ENCODE measurements at regions not wholly inside any gene's neighbourhood (a gene's known extent, or its start where the extent isn't known, plus 50 kb on each side); places are given as distances from the start of the nearest gene placed in this dataset.

- Histone ChIP-seq H3K36me3 (no peaks in the 10 kb centered on the region), H3K9me3 (no peaks in the 10 kb centered on the region), H3K27ac (no peak overlapping the region), H3K4me3 (ENCODE audit: low read depth in 1 of 2, low read length in 1 of 2) (no peak overlapping the region), H3K27me3 (no peaks in the 10 kb centered on the region), H3K4me1 (ENCODE audit: control insufficient read depth in 1 of 2, insufficient read depth in 1 of 2, low read depth in 1 of 2, low read length in 1 of 2) (no peaks in the 10 kb centered on the region)
- TF ChIP-seq CTCF (IDR thresholded peaks at IDR 0.05), result no peak
Measured at GRCh38 chr12:60844101-60844500, 1248.3 kb downstream of the SLC16A7 start.

- Histone ChIP-seq H3K9me3 (no peaks in the 10 kb centered on the region), H3K27ac (no peak overlapping the region), H3K36me3 (no peaks in the 10 kb centered on the region), H3K4me3 (ENCODE audit: low read depth in 1 of 2, low read length in 1 of 2) (no peak overlapping the region), H3K4me1 (ENCODE audit: control insufficient read depth in 1 of 2, insufficient read depth in 1 of 2, low read depth in 1 of 2, low read length in 1 of 2) (no peaks in the 10 kb centered on the region), H3K27me3 (no peaks in the 10 kb centered on the region)
- no peak for TF ChIP-seq CTCF (IDR thresholded peaks at IDR 0.05)
Measured at GRCh38 chr12:60844875-60845274, 1249.0 kb downstream of the SLC16A7 start.

GRCh38 chr12:60845696-60846095, 1249.9 kb downstream of the SLC16A7 start:
- no peak for TF ChIP-seq CTCF (IDR thresholded peaks at IDR 0.05)
- no peak overlapping the region for H3K4me3 ChIP-seq (ENCODE audit: low read depth in 1 of 2, low read length in 1 of 2)
- no peaks in the 10 kb centered on the region for H3K4me1 ChIP-seq (ENCODE audit: control insufficient read depth in 1 of 2, insufficient read depth in 1 of 2, low read depth in 1 of 2, low read length in 1 of 2)
- H3K27me3 ChIP-seq, result no peaks in the 10 kb centered on the region
- H3K27ac ChIP-seq, result no peak overlapping the region
- H3K36me3 ChIP-seq, result no peaks in the 10 kb centered on the region
- H3K9me3 ChIP-seq, result no peaks in the 10 kb centered on the region

GRCh38 chr12:60847281-60847680, 1251.5 kb downstream of the SLC16A7 start:
- H3K4me3 ChIP-seq (ENCODE audit: low read depth in 1 of 2, low read length in 1 of 2), result no peak overlapping the region
- no peaks in the 10 kb centered on the region for H3K36me3 ChIP-seq
- no peak overlapping the region for H3K27ac ChIP-seq
- TF ChIP-seq CTCF (IDR thresholded peaks at IDR 0.05), result no peak
- no peaks in the 10 kb centered on the region for H3K4me1 ChIP-seq (ENCODE audit: control insufficient read depth in 1 of 2, insufficient read depth in 1 of 2, low read depth in 1 of 2, low read length in 1 of 2)
- no peaks in the 10 kb centered on the region for H3K9me3 ChIP-seq
- H3K27me3 ChIP-seq, result no peaks in the 10 kb centered on the region

- no peaks in the 10 kb centered on the region for H3K9me3 ChIP-seq
- H3K36me3 ChIP-seq, result no peaks in the 10 kb centered on the region
- H3K27me3 ChIP-seq, result no peaks in the 10 kb centered on the region
- no peak overlapping the region for H3K4me3 ChIP-seq (ENCODE audit: low read depth in 1 of 2, low read length in 1 of 2)
- no peak for TF ChIP-seq CTCF (IDR thresholded peaks at IDR 0.05)
- no peaks in the 10 kb centered on the region for H3K4me1 ChIP-seq (ENCODE audit: control insufficient read depth in 1 of 2, insufficient read depth in 1 of 2, low read depth in 1 of 2, low read length in 1 of 2)
- H3K27ac ChIP-seq, result no peak overlapping the region
Measured at GRCh38 chr12:60849723-60850122, 1253.9 kb downstream of the SLC16A7 start.

- Histone ChIP-seq H3K27me3 (no peaks in the 10 kb centered on the region), H3K9me3 (no peaks in the 10 kb centered on the region), H3K36me3 (no peaks in the 10 kb centered on the region), H3K27ac (no peak overlapping the region), H3K4me3 (ENCODE audit: low read depth in 1 of 2, low read length in 1 of 2) (no peak overlapping the region), H3K4me1 (ENCODE audit: control insufficient read depth in 1 of 2, insufficient read depth in 1 of 2, low read depth in 1 of 2, low read length in 1 of 2) (no peaks in the 10 kb centered on the region)
- no peak for TF ChIP-seq CTCF (IDR thresholded peaks at IDR 0.05)
Measured at GRCh38 chr12:60853407-60853806, 1257.6 kb downstream of the SLC16A7 start.

Data from neutrophil (primary cell).